HFFc6 (cell line): ENCODE measurements at regions not wholly inside any gene's neighbourhood (a gene's known extent, or its start where the extent isn't known, plus 50 kb on each side); places are given as distances from the start of the nearest gene placed in this dataset.

Experiments
- DNase-seq: peaks from one replicate; pipeline ENCODE4 v3.0.0-alpha.2; 2018
- H3K27ac Mint-ChIP-seq: 2 replicates; pipeline ENCODE4 v1.8.0; 2020; ENCODE audit warnings: mild to moderate bottlenecking, mixed read lengths
- H3K27me3 Mint-ChIP-seq: 2 replicates; pipeline ENCODE4 v1.8.0; 2021; ENCODE audit warnings: mild to moderate bottlenecking, moderate library complexity, mixed read lengths; ENCODE audit not compliant: insufficient read depth
- H3K36me3 Mint-ChIP-seq: 2 replicates; pipeline ENCODE4 v1.8.0; 2021; ENCODE audit warnings: low read depth, mixed read lengths
- H3K4me1 Mint-ChIP-seq: 2 replicates; pipeline ENCODE4 v1.8.0; 2020; ENCODE audit warnings: low read depth, mixed read lengths
- H3K4me3 Mint-ChIP-seq: 2 replicates; pipeline ENCODE4 v1.8.0; 2020; ENCODE audit warnings: mild to moderate bottlenecking, moderate library complexity, mixed read lengths
- H3K9me3 Mint-ChIP-seq: 2 replicates; pipeline ENCODE4 v1.8.0; 2020; ENCODE audit warnings: mild to moderate bottlenecking, mixed read lengths
- TF ChIP-seq, protein P1 (sequence below): fragments of 200-600 bp; sonication (generic); IDR thresholded peaks from 2 replicates; pipeline ENCODE4 v1.5.0; 2021; ENCODE audit warnings: antibody characterized with exemption, mild to moderate bottlenecking

DNA sequence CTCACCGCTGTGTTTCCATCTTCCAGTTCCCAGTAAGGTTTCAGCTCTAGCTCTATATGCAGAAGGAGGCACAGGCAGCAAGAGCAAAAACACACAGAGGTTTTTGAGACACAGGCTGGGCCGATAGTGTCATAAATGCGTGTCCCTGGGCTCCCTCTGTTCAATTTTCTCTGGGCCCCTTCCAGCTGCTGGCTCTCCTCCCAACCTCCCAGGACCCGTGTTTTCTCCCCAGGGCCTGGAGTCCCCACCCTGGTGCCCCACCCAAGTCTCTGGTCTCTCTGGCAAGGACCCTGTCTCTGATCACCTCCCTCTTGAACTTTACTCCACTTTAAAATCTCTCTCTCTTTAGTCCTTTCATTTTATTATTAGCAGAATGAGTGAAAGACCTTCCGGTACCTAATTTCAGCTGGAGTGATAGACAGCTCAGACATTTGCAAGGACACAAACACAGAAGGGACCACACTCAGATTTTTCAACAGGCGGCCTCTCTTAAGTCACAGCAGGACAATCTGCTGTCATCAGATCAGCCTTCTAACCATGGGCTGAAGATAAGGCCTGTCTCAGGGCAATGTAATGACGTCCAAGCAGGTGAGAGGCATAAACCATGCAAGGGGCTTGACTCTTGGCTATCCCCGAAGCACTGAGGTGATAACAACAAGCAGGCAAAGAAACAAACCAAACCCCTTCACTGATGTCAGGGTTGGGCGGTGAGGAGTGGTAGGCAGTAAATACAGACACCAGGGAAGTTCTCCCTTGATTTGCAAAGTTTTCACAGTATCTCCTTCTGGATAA lies 190.0 kb upstream of the IRS2 start:
- Mint-ChIP-seq H3K27ac (no peak overlapping the region), H3K4me1 (peaks cover 5% of the 10 kb centered on the region), H3K27me3 (peaks cover 6% of the 10 kb centered on the region), H3K4me3 (no peak overlapping the region), H3K9me3 (no peaks in the 10 kb centered on the region), H3K36me3 (no peaks in the 10 kb centered on the region)
- DNase-seq = no peak
- TF ChIP-seq, protein P1, sequence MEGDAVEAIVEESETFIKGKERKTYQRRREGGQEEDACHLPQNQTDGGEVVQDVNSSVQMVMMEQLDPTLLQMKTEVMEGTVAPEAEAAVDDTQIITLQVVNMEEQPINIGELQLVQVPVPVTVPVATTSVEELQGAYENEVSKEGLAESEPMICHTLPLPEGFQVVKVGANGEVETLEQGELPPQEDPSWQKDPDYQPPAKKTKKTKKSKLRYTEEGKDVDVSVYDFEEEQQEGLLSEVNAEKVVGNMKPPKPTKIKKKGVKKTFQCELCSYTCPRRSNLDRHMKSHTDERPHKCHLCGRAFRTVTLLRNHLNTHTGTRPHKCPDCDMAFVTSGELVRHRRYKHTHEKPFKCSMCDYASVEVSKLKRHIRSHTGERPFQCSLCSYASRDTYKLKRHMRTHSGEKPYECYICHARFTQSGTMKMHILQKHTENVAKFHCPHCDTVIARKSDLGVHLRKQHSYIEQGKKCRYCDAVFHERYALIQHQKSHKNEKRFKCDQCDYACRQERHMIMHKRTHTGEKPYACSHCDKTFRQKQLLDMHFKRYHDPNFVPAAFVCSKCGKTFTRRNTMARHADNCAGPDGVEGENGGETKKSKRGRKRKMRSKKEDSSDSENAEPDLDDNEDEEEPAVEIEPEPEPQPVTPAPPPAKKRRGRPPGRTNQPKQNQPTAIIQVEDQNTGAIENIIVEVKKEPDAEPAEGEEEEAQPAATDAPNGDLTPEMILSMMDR = no peak

DNA sequence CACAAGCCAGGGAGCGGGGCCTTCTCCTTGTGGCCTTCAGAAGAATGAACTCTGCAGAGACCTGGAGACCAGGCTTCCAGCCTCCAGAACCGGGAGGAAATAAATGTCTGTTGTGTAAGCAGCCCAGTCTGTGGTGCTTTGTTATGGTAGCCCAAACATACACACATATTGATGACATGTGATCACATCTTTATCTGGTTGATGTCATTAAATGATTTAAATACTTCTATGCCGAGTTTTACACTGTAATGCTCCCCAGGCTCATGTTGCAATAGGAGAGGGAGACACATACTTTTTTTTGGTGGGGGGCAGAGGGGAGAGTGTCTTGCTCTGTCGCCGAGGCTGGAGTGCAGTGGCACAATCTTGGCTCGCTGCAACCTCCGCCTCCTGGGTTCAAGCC lies 188.0 kb upstream of the IRS2 start:
- H3K36me3 Mint-ChIP-seq = peaks cover 12% of the 10 kb centered on the region
- TF ChIP-seq, protein P1 = no peak
- DNase-seq = no peak
- H3K4me1 Mint-ChIP-seq = peaks cover 13% of the 10 kb centered on the region
- H3K9me3 Mint-ChIP-seq = peaks cover 12% of the 10 kb centered on the region
- no peak overlapping the region for H3K4me3 Mint-ChIP-seq
- H3K27me3 Mint-ChIP-seq = peaks cover 11% of the 10 kb centered on the region
- no peak overlapping the region for H3K27ac Mint-ChIP-seq

DNA sequence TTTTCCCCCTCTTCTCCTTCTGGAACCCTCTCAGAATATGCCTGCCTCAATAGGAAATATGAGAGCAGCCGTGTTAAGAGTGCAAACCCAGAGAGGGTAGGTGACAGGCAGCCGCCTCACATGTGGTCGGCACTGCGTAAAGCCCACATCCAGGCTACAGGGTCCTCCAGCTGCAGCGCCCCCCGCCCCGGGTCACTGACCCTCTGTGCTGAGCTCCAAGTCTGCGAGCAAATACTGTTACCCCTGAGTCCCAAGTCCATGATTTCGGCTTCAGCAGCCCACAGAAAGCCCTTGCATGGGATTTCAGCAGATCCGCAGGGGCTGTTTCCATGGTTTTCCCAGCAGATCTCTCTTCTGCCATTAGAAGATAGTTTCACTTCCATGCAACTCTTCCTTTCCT lies 186.9 kb upstream of the IRS2 start:
- peaks cover 12% of the 10 kb centered on the region for H3K9me3 Mint-ChIP-seq
- DNase-seq = no peak

DNA sequence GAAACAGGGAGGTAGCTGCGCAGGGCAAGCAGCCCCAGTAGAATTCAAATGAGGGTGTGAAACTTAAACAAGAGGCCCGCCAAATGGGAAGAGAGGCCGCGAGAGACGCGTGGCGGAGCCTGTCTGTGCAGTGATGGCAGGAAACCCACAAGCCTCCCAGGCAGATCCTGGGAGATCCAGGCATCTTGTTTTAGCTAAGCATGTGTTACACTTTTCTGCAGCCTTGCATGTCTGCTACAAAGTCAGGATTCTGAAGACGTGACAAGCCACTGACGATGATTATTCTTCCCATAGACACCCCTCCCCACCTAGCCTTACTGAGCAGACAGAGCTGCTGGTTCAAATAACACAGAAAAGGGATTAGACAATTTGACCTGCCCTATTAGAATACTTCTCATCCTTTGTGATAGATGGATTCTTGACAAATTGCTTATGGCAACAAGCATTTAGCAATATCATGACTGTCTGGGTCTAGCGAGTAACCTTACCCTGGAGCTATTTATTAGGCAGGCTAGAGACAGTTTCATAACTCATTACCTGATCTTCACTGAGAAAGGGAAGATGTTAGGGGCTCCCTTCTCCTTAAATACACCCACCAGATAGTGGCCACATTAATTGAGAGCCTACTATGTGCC lies 185.2 kb upstream of the IRS2 start:
- H3K9me3 Mint-ChIP-seq = peaks cover 12% of the 10 kb centered on the region
- no peak overlapping the region for H3K4me3 Mint-ChIP-seq
- H3K27ac Mint-ChIP-seq = no peak overlapping the region; the same call in 1 of the 2 replicates
- H3K36me3 Mint-ChIP-seq = peaks cover 12% of the 10 kb centered on the region
- peaks cover 13% of the 10 kb centered on the region for H3K4me1 Mint-ChIP-seq
- H3K27me3 Mint-ChIP-seq = peaks cover 15% of the 10 kb centered on the region
- TF ChIP-seq, protein P1 = no peak
- DNase-seq = no peak

More for the DNA sequence above, 186.9 kb upstream of the IRS2 start:
- H3K4me1 Mint-ChIP-seq = peaks cover 13% of the 10 kb centered on the region
- TF ChIP-seq, protein P1 = no peak
- H3K4me3 Mint-ChIP-seq = no peak overlapping the region
- peaks cover 12% of the 10 kb centered on the region for H3K36me3 Mint-ChIP-seq
- peaks cover 12% of the 10 kb centered on the region for H3K27me3 Mint-ChIP-seq
- H3K27ac Mint-ChIP-seq = no peak overlapping the region

DNA sequence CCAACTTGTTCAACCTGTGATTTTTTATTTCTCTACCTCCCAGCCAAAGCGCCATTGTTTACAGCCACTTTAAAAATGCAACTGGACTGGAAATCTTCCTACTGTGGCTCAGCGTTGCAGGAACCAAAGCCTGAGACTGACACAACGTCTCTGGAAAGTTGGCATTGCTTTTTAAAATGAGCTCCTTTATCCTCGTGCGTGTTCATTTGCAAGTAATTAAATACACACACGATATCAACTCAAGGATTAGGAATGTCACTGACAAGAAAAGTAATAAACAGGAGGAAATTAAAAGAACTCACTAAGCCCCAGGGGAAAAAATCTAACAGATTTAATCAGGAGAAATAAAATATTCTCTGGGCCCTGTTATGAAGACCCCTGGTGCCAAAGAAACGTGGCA lies 184.6 kb upstream of the IRS2 start:
- DNase-seq = no peak
- TF ChIP-seq, protein P1 = no peak
- Mint-ChIP-seq H3K4me3 (no peak overlapping the region), H3K9me3 (peaks cover 12% of the 10 kb centered on the region), H3K27me3 (peaks cover 15% of the 10 kb centered on the region), H3K36me3 (peaks cover 12% of the 10 kb centered on the region), H3K27ac (no peak overlapping the region), H3K4me1 (peaks cover 13% of the 10 kb centered on the region)
